22Rv1 (cell line): ENCODE measurements at regions not wholly inside any gene's neighbourhood (a gene's known extent, or its start where the extent isn't known, plus 50 kb on each side); places are given as distances from the start of the nearest gene placed in this dataset.

ENCODE experiments used
- ZFX ChIP-seq: fragments of 450-650 bp; IDR thresholded peaks from 2 replicates; pipeline ENCODE4 v1.6.1; 2017; ENCODE audit warnings: antibody characterized with exemption, borderline replicate concordance
- TF ChIP-seq, protein P1 (sequence below): fragments of 450-650 bp; IDR thresholded peaks from 2 replicates; pipeline ENCODE4 v1.5.1; 2017; ENCODE audit warnings: mild to moderate bottlenecking

DNA sequence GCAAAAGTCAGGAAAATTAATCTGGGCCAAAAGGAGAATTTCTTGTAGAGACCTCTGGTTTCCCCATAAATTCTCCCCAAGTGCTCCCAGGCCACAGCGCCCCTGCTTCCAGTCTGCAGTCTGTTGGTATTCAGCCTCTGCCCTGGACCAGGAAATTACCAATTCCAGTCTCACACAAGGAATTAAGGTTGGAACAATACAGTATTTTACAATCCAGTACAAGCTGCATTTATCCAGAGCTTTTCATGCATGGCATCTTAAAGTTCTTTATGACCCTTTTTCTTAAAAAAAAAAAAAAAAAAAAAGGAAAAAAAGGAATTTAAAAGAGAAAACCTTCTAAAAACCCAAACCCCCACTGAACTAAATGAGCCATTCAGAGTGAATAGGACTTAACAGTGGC is 139.6 kb upstream of the RANBP3L start:
- TF ChIP-seq, protein P1, sequence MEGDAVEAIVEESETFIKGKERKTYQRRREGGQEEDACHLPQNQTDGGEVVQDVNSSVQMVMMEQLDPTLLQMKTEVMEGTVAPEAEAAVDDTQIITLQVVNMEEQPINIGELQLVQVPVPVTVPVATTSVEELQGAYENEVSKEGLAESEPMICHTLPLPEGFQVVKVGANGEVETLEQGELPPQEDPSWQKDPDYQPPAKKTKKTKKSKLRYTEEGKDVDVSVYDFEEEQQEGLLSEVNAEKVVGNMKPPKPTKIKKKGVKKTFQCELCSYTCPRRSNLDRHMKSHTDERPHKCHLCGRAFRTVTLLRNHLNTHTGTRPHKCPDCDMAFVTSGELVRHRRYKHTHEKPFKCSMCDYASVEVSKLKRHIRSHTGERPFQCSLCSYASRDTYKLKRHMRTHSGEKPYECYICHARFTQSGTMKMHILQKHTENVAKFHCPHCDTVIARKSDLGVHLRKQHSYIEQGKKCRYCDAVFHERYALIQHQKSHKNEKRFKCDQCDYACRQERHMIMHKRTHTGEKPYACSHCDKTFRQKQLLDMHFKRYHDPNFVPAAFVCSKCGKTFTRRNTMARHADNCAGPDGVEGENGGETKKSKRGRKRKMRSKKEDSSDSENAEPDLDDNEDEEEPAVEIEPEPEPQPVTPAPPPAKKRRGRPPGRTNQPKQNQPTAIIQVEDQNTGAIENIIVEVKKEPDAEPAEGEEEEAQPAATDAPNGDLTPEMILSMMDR: no peak
- TF ChIP-seq ZFX: no peak
